ENCODE measurements at regions not wholly inside any gene's neighbourhood (a gene's known extent, or its start where the extent isn't known, plus 50 kb on each side); places are given as distances from the start of the nearest gene placed in this dataset.

DNA sequence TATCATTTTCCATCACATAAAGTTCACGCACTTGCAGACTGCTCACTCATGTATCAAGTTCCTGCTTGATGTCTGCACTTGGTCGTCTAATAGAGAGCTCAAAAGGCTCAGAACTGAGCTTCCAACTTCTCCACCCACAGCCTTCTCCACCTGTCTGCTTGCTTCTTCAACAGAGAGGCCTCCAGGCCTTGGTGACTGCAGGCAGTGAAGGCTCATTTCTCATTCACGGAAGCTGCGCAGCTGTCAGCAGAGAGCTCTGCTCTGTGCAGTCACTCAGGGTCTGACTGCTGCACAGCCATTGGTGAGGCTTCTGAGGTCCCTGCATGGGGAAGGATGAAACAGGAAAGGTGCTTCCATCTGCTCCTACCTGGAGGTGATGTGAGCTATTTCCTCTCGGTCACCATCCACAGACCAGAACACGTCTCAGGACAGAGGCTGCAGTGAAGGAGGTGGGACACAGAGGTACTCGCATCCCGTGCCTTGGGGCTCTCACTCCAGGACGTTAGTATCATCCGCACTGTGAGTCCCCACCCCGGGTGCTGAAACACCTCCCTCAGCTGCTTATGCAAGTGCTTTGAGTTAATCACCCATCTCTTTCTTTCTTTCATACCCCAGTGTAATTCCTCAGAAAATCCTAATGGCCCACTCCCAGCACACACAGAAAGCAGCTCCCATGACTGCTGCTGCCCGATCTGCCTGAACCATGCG, 126.2 kb downstream of the TMEM18 start:
- DNase-seq (ENCODE audit: low read depth), result no peak

DNA sequence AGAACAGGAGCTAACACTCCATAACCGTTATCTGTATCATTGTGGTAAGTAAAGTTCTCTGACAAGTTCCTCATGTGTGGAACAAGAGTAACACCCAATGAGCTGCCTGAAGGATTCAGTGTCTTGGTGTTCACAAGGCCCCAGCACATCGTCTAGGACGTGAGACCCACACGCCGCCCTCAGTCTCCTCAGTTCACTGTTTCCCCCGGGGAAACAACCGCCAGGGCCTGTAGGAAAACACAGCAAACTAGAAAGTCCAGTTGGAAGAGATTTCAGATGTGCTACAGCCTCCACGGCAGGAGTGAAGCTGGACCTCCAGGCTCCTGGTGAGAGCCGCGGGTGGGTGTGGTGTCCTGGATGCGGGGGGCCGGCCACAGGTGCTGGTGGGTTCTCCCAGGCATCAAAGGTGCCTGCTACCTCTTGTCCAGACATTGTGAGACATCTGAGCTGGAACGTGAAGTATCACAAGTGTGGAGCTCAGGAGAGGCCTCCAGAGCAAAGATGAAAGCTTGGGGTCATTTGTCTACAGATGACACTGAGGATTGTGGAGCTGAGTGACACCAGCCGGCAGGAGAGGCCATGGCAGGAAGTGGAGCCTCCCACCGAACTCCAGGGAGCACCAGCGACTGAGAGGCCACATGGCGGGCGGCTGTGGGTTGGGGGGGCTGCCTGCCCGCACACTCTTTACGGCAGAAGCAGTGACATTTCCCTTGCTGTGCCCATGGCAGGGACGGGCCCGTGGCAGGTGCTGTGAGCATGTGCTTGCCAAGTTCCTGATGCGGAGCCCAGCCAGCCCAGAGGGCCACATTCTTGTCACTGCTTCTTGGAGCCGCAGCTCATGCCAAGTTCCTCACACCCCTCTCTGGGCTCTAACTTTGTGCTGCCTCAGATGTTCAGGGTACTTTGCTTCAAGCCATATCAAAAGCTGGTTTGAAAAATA, 131.2 kb downstream of the TMEM18 start:
- DNase-seq (ENCODE audit: low read depth), result no peak

DNA sequence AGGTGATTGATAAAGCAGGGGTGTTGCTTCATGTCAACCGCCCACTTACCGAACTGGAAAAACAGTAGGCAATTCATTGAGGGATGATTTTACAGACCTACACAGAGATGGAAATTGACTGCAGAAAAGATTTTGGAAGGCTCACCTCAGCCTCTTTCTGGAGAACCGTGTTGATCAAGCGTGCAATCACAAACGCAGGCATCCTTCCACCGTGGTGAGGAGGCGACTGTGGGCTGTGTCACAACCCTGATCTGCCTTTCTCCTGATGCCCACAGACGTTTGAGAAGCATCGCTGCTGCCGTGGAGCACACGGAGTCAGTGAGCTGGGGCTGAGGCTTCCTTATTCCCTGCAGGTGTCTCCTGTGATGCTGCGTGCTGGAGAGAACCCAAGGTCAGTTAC, 132.0 kb downstream of the TMEM18 start:
- no peak for DNase-seq (ENCODE audit: low read depth)

DNA sequence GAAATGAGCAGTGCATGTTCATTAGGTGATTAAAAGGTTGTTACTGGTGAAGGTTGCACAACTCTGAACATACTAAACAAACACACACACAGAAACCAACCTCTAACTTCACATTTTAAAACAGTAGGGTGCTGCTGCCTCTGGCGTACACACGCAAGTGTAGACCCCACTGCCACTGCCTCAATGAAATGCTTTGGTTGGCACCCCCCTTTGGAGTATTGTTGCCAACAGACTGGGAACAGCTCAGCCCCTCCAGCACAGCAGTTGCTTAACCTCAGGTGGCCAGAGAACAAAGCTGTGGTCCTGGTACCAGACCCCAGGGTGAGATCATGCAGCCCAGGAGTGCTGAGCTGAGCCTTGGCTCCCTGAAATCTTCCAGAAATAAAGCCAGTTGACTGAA, 138.6 kb downstream of the TMEM18 start:
- DNase-seq (ENCODE audit: low read depth), result no peak

DNA sequence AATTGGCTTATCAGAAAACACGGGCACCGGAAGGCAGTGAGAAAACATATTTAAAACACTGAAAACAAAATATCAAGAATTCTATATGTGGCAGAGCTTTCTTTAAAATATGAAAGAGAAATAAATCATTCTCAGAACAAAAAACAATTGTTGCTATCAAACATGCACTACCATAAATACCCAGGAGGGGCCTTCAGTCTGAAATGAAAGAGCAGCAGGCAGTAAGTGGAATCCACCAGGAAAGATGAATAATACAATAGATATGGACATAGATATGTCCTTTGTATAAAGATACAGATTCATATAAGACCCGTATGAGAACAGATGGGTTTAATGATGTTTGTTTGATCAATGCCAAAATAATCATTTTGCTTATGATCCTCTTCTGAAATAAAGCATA, 142.0 kb downstream of the TMEM18 start:
- DNase-seq (ENCODE audit: low read depth), result peak; percentile 9

DNA sequence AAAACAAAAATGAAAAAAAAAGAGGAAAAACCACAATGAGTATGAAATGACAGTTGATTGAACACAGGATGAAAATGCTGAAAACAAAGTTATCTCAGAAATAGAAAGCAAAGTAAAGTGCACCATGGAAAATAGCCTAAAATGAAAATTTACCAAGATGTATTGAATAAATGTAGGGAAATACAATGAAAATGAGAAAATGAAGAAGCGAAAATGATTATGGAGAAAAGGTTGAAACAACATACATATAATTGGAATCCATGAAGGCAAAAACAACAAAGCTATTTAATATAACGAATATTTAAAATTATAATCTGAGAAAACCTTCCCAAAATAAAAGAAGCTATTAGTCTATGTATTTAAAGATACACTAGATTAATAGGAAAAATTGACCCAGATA, 147.4 kb downstream of the TMEM18 start:
- DNase-seq (ENCODE audit: low read depth), result no peak

DNA sequence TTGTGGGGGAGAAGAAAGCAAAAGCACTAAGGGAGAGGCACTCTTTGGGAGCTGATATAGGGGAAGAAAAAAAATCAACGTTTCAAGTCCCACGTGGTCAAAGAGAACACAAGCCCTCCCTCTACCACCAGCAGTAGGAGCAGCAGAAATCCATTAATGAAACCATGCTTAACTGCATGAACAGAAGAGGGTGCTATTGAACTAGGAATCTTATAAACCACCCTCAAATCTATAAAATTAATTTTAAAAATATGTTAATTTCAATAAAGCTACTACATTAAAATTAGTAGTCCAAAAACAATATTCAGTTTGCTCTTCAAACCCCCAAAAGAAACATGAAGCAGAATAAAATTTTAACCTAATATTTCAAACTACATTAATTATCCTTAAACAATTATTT, 147.8 kb downstream of the TMEM18 start:
- DNase-seq (ENCODE audit: low read depth), result peak; percentile 30

DNA sequence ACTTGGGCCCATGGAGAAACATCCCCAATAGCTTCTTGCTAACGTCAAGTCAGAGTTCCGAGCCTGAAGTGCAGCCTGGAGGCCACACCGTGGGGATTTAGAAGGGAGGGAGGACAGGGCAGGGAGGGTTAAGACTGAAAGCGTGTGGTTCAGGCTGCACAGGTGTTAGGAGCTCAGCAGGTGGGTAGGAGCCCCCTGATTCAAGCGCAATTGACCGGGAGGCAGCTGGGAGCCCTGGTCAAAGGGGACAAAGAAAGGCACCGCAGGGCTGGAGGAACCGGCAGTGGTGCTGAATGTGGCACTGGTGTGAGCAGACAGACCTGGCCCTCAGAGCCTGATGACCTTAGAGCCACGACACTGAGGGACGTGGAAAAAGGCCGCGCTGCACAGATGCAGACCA, 149.6 kb downstream of the TMEM18 start:
- DNase-seq (ENCODE audit: low read depth), result no peak

DNA sequence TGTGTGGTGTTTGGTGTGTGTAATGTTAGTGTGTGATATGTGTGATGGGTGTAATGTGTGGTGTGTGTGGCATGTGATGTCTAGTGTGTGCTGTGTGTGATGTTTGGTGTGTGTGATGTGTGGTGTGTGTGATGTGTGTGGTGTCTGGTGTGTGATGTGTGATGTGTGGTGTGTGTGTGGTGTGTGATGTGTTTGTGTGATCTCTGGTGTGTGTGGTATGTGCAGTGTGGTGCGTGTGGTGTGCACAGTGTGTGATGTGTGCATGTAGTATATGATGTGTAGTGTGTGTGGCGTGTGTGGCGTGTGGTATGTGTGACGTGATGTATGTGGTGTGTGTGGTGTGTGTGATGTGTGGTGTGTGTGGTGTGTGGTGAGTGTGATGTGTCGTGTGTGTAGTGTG, 150.3 kb downstream of the TMEM18 start:
- no peak for DNase-seq (ENCODE audit: low read depth)

DNA sequence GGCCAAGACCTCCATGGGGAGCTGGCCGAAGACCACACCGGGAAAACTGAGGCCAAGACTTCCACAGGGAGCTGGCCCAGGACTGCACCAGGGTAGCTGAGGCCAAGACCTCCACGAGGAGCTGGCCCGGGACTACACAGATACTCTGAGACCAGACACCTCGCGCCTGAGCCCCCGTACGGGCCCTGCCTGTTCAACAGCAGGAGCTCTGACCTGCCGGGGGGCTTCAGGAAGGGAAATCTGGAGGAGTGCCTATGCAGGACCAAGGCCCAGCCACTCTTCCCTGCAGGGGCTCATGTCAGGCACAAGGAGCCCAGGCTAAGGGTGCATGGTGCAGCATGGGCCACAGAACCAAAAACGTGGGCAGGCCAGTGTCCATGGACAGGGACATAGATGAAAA, 151.6 kb downstream of the TMEM18 start:
- no peak for DNase-seq (ENCODE audit: low read depth)

DNA sequence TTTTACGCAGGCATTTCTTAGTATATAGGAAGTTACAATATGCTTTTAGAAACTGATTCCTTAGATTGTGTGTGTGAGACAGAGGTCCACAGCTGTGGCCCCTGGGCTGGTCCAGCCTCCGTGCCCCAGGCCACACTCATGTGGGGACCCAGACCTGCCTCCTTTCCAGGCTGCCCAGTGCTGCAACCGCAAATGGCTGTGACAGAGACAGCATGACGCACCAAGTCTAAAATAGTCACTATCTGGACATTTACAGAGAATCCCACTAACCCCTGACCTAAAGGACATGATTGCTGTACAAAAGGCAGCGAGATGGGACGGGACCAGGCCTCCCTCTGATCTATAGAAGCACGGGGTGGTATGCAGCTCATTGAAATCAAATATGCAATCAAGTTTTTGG, 152.2 kb downstream of the TMEM18 start:
- no peak for DNase-seq (ENCODE audit: low read depth)

DNA sequence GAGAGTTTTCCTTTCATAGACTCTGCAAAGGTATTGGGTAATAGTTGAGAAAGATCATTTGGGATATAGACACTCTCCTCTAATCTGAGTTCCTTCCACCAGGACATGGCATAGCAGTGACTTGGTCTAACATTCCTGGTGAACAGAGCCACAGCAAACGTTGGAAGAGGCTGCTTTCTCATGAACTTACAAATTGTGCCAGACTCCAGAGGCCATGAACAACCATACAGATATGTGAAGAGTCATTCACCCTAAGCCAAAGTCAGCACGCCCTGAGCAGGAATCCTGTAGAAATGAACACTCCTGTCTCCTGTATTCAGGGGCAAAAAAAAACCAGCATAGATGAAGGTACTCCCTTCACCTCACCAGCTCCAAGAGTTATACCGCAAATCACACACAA, 152.8 kb downstream of the TMEM18 start:
- no peak for DNase-seq (ENCODE audit: low read depth)

DNA sequence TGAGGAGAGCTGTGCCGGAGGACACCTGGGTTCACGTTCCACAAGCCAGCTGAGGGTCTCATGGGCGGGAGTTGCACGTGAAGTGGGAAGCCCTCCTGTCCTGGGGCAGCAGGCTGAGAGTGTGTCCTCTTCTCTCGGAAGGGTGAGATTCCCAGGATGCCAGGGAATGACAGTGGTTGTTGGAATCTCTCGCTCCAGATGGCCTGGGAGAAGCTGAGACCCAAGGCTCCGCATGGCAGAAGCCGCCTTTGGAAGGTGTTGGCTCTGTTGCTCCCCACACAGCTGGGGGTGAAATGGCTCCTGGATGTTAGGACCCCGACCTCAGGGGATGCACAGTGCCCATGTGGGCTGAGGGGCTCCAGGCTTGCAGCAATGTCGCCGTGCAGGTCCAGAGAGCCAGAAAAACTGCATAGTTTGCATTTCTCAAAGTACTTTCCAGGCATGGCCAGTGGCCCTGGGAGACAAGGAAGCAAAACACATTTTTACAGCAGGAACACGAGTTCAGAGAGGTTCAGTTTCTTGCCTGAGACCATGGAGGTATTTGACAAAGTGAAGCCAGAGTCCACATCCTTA, 153.4 kb downstream of the TMEM18 start:
- no peak for DNase-seq (ENCODE audit: low read depth)

DNA sequence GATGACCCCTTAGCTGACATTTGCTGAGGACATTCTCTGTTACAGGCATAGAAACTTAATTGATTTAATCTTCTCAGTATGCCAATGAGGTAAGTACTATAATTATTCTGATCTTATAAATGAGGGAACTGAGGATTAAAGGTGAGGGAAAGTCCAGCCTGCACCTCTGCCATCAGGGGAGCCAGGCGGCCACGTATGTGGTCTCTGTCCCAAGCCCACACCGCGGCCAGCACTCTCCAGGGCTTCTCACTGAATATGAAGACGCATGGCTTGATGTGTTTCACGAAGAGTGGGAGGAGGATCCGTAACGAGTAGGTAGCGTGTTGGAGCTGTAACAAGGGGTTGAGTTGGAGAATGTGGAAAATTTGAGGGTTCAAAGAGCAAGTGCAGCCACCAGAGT, 154.4 kb downstream of the TMEM18 start:
- DNase-seq (ENCODE audit: low read depth), result no peak

DNA sequence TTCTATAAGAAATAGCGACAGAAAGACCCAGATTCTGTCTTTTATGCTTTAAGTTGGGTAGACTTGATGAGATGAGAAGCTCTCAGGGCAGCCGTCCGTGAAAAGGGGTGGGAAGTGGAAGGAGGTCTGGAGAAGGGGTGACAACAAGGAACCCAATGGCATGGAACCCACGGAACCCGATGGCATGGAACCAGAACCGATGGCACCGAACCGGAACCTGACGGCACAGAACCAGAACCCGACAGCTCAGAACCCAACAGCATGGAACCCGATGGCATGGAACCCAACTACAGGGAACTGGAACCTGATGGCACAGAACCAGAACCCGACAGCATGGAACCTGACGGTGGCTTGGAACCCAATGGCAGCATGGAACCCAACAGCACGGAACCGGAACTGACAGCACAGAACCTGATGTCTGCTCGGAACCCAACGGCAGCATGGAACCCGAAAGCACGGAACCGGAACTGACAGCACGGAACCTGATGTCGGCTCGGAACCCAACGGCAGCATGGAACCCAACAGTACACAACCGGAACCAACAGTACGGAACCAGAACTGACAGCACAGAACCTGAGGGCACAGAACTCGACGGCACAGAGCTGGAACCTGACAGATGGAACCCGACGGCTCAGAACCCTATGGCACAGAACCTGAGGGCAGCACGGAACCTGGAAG, 155.2 kb downstream of the TMEM18 start:
- no peak for DNase-seq (ENCODE audit: low read depth)

DNA sequence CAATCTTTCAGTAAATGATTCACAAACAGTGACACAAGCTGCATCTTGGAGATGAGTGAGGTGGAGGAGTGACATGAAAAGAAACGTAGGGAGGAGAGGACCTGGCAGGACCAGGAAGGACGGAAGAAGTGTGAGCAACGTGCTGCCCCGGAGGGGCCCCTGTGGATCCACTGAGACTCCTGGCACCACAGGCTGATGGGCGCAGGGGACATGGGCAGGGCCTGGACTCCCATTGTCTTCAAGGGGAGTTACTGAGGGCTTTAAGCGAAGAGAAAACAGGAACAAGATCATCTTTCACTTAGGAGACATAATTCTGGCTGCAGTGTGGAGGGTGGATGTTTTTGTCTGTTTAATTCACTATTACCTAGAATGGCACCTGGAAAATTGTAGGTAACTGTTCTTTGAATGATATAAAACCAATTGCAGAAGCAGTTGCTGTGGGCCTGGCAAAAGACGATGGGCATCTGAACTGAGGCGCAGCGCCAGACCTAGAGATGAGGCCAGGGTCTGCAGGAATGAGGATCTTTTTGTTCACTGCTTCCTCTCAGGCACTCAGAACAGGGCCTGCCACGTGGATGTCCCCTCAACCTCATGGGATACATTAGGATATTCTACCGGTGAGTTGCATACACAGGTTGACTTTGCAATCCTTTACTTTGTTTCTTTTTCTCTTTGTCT, 156.4 kb downstream of the TMEM18 start:
- no peak for DNase-seq (ENCODE audit: low read depth)

DNA sequence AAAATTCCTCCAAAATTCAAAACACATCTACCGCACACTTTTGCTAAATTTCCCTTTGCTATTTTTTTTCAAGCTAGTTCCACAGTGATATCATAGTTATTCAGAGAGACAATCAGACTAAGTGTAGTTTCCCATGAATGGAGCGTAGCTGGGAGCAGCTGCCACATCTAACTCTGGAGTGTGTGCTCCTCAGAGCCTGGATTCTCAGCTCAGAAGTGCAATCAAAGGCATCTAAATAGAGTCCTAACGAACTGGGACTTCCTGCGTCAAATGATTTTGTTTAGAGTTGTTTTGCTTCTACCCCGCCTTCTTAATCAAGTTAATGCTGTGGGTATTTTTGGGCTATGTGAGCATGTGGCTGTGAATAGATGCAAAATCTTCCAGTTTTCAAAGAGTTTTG, 160.3 kb downstream of the TMEM18 start:
- DNase-seq (ENCODE audit: low read depth), result no peak

DNA sequence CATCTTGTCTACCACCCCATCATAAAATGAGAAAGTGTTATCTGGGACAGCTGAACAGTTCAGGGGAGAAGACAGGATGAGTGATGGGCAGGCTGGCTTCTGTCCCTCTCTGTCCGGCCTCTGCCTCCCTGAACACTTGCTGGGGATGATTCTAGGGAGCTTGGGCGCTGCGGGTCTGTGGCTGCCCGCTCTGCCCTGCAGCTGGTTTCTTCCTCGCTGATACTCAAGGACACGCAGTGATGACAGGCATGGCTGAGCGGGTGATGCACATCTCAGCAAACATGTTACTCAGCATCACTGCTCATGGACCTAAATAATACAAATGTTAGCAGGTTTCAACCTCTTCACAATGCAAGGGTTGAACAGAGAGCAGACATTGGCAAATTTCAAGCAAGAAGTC, 161.1 kb downstream of the TMEM18 start:
- DNase-seq (ENCODE audit: low read depth), result no peak

DNA sequence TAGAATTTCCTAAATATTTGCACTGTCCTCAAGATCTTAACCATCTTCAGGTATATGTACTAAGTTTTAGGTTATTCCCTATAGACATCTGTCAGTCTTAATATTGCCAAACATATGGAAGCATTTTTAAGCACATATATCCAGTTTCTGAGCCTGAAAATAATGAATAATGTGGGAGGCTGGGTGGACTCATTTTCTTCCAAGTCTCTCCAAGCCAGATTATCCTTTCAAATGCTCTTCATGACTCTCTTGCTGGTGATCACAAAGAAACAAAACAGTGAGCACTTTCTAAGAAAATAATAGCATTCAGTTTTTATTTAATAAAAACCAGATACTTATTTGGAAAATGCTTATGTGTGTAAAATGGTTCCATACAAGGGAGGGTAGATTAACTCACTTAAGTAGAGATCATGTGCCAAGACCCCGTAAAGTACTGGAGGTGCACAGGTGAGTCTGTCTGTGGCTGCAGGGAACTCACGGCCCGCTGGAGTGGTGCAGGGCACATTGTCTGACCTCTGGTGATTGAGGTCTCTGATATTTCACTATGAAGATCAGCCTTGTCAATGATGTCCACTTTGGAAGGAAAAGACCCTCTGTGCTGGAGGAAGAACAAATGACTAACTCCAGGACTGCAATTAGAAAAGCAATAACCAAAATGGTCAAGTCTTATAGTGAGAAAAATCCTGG, 161.6 kb downstream of the TMEM18 start:
- DNase-seq (ENCODE audit: low read depth), result no peak

DNA sequence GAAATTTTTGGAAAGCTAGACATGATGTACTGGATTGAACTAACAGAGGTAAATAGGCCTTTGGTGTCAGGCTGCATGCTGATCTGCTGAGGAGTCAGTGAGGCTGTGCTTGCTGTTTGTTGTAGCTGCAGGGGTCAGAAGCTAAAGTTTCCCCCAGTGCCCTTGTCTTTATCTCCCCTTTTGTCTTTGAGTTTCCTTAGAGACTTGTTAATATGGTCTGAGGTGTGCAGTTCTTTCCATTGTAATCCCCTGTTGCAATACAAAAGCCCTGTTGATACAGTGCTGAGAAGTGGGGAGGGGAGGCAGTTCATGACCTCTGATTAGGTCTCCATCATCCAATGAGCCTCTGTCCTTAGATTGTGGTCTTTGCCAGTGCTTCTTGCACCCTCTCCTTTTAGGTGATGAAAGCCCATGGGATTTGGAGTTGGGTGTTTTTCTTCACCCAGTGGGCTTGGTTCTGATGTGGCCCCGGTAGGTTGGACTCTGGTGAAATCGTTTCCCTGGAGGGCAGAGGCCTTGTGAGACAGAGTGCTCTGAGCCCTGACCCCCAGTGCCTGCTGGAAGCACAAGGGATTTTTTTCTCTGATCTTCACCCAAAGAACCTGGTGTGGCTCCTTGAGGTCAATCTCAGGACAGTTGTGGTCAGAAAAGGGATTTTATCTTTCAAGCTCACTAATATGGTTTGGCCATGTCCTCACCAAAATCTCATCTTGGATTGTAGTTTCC, 163.1 kb downstream of the TMEM18 start:
- DNase-seq (ENCODE audit: low read depth), result no peak

DNA sequence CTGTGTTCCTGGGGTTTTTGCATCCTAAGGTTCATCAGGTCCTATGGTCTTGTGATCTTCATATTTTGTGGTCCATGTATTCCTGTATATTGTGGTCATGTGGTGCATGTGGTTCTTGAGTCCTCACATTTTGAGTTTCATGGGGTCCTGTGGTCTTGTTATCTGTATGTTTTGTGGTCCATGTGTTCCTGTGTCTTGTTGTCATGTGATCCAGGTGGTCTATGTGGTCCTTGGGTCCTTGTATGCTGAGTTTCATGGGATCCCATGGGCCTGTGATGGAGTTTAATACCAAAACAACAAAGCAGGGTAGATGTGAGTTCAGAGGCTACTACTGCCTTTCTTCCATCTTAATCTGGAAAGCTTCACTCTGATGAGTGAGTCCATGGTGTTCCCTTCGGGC, 166.4 kb downstream of the TMEM18 start:
- no peak for DNase-seq (ENCODE audit: low read depth)
